Right lobe of liver (tissue), 6 donors: ENCODE measurements at regions not wholly inside any gene's neighbourhood (a gene's known extent, or its start where the extent isn't known, plus 50 kb on each side); places are given as distances from the start of the nearest gene placed in this dataset.

Experiments used
- ATAC-seq, 4 donors: fragments of 200-7000 bp; cut with Tn5 transposase; one replicate each; pipeline ENCODE4 v1.9.1; 2020; ENCODE audit warnings: mild to moderate bottlenecking in 4 of 4, moderate library complexity in 4 of 4
- DNase-seq, 3 donors: peaks; one replicate each; pipeline ENCODE4 v3.0.0-alpha.2; 2020
- H3K27ac ChIP-seq, 3 donors: fragments of 200-600 bp; one replicate each; pipeline ENCODE4 v1.8.0; 2022
- H3K27me3 ChIP-seq, 2 donors: fragments of 200-600 bp; one replicate each; pipeline ENCODE4 v1.8.0; 2022
- H3K36me3 ChIP-seq, 4 donors: fragments of 200-600 bp; sonication (generic) in 1 of 4; one replicate each; pipeline versions ENCODE4 v1.5.1 to v1.8.0; 2017 to 2022; ENCODE audit warnings: control low read depth in 1 of 4
- H3K4me1 ChIP-seq, 4 donors: fragments of 200-600 bp; sonication (generic) in 1 of 4; one replicate each; pipeline versions ENCODE4 v1.5.1 to v1.8.0; 2017 to 2022; ENCODE audit warnings: control low read depth in 1 of 4
- H3K4me3 ChIP-seq, 3 donors: fragments of 200-600 bp; one replicate each; pipeline ENCODE4 v1.8.0; 2022
- H3K9me3 ChIP-seq, 4 donors: fragments of 200-600 bp; sonication (generic) in 1 of 4; one replicate each; pipeline versions ENCODE4 v1.5.1 to v1.8.0; 2017 to 2022; ENCODE audit warnings: control low read depth in 1 of 4
- CTCF ChIP-seq, 4 donors: fragments of 200-600 bp in 3 of 4; fragments of 450-650 bp in 1 of 4; IDR thresholded peaks; one replicate each; pipeline versions ENCODE4 v1.5.1 to v1.8.0; 2016 to 2022; ENCODE audit warnings: antibody characterized with exemption in 4 of 4, mild to moderate bottlenecking in 2 of 4
- POLR2A ChIP-seq: fragments of 450-650 bp; IDR thresholded peaks from one replicate; pipeline ENCODE4 v1.6.1; 2017; ENCODE audit warnings: antibody characterized with exemption, mild to moderate bottlenecking
- WGBS: methylation state at CpG from one replicate; pipeline ENCODE4 v1.1.6; 2018; ENCODE audit warnings: low coverage, low lambda C conversion rate; ENCODE audit not compliant: insufficient coverage; ENCODE audit errors: missing lambda C conversion rate; 5-methylcytosine and 5-hydroxymethylcytosine counted together
- intact Hi-C, 2 donors: fragments of 100-400 bp; cut with DNase I; formaldehyde crosslinking; loops; one replicate each; pipeline versions ENCODE4 v1.11.2 to v1.14.1; 2022
- donor health status: DM: no; HTN: yes; CAD: no.
- donor health status: DM: no; HTN: no; CAD: no.
- donor health status: DM: no; HTN: no; CAD: no.
- donor health status: DM: no; HTN: yes; CAD: no.
- donor health status: DM: no; HTN: yes; CAD: no.

- H3K27ac ChIP-seq, result no peak overlapping the region
- H3K9me3 ChIP-seq, result no peaks in the 10 kb centered on the region
- 61% methylated on average over 2 of the region's 2 CpGs for WGBS
- TF ChIP-seq POLR2A, result no peak
- no peak for TF ChIP-seq CTCF (IDR thresholded peaks at IDR 0.05)
- no peaks in the 10 kb centered on the region for H3K27me3 ChIP-seq
- no peaks in the 10 kb centered on the region for H3K36me3 ChIP-seq
- ATAC-seq (no peak), DNase-seq (no peak)
- H3K4me1 ChIP-seq, result no peaks in the 10 kb centered on the region
- H3K4me3 ChIP-seq, result no peak overlapping the region
- intact Hi-C loops, result no loop called here
Measured at GRCh38 chr6:113047932-113048331, 700.8 kb downstream of the RFPL4B start.

GRCh38 chr6:113048741-113049140, 701.6 kb downstream of the RFPL4B start:
- intact Hi-C loops, result no loop called here
- H3K4me3 ChIP-seq, result no peak overlapping the region
- H3K36me3 ChIP-seq, result no peaks in the 10 kb centered on the region
- H3K4me1 ChIP-seq, result no peaks in the 10 kb centered on the region
- WGBS, result 43% methylated on average over 3 of the region's 3 CpGs
- H3K27me3 ChIP-seq, result no peaks in the 10 kb centered on the region
- H3K27ac ChIP-seq, result no peak overlapping the region
- ATAC-seq (no peak), DNase-seq (no peak)
- TF ChIP-seq POLR2A, result no peak
- TF ChIP-seq CTCF (IDR thresholded peaks at IDR 0.05), result no peak
- no peaks in the 10 kb centered on the region for H3K9me3 ChIP-seq

GRCh38 chr6:113049190-113049589, 702.1 kb downstream of the RFPL4B start:
- no peaks in the 10 kb centered on the region for H3K9me3 ChIP-seq
- H3K27ac ChIP-seq, result no peak overlapping the region
- H3K4me1 ChIP-seq, result no peaks in the 10 kb centered on the region
- H3K36me3 ChIP-seq, result no peaks in the 10 kb centered on the region
- 61% methylated on average over 2 of the region's 2 CpGs for WGBS
- H3K4me3 ChIP-seq, result no peak overlapping the region
- intact Hi-C loops, result no loop called here
- TF ChIP-seq POLR2A, result no peak
- TF ChIP-seq CTCF (IDR thresholded peaks at IDR 0.05), result no peak
- no peaks in the 10 kb centered on the region for H3K27me3 ChIP-seq
- no peak for ATAC-seq
- no peak for DNase-seq

GRCh38 chr6:113050010-113050858, 703.1 kb downstream of the RFPL4B start:
- H3K9me3 ChIP-seq, result no peaks in the 10 kb centered on the region
- ATAC-seq (no peak), DNase-seq (no peak)
- intact Hi-C loops, result no loop called here
- TF ChIP-seq POLR2A (no peak), CTCF (IDR thresholded peaks at IDR 0.05) (no peak)
- no peak overlapping the region for H3K27ac ChIP-seq
- no peak overlapping the region for H3K4me3 ChIP-seq
- H3K27me3 ChIP-seq, result no peaks in the 10 kb centered on the region
- 20% methylated on average over 6 of the region's 6 CpGs for WGBS
- no peaks in the 10 kb centered on the region for H3K36me3 ChIP-seq
- no peaks in the 10 kb centered on the region for H3K4me1 ChIP-seq
